GM23338 (cell line): ENCODE measurements at regions not wholly inside any gene's neighbourhood (a gene's known extent, or its start where the extent isn't known, plus 50 kb on each side); places are given as distances from the start of the nearest gene placed in this dataset.

ENCODE experiments used
- CREB1 ChIP-seq: fragments of 250-450 bp; sonication (Bioruptor Pico); IDR thresholded peaks from 2 replicates; pipeline ENCODE4 v1.5.0; 2020; ENCODE audit warnings: low read depth, mild to moderate bottlenecking, moderate library complexity
- CTCF ChIP-seq, 2 experiments: fragments of 200-600 bp in 1 of 2; sonication (generic) in 1 of 2; conservative IDR thresholded peaks; 2 replicates each; pipeline versions ENCODE4 v1.5.1 to v1.6.1; 2016 to 2017; ENCODE audit warnings: antibody characterized with exemption in 2 of 2, low read depth in 2 of 2, mild to moderate bottlenecking in 2 of 2, moderate library complexity in 1 of 2
- ETS1 ChIP-seq: IDR thresholded peaks from 2 replicates; pipeline ENCODE4 v1.6.1; 2016; ENCODE audit warnings: antibody characterized with exemption
- EZH2 ChIP-seq: fragments of 200-600 bp; sonication (generic); IDR thresholded peaks from one replicate; pipeline ENCODE4 v1.8.0; 2017; ENCODE audit warnings: antibody characterized with exemption, mild to moderate bottlenecking, low read depth; ENCODE audit not compliant: unreplicated experiment
- EZH2phosphoT487 ChIP-seq: fragments of 200-600 bp; sonication (generic); IDR thresholded peaks from one replicate; pipeline ENCODE4 v1.8.1; 2018; ENCODE audit warnings: antibody characterized with exemption; ENCODE audit not compliant: unreplicated experiment
- JUNB ChIP-seq: IDR thresholded peaks from one replicate; pipeline ENCODE4 v1.6.1; 2016; ENCODE audit warnings: antibody characterized with exemption; ENCODE audit not compliant: unreplicated experiment
- POLR2AphosphoS5 ChIP-seq: IDR thresholded peaks from 2 replicates; pipeline ENCODE4 v1.6.1; 2016; ENCODE audit warnings: antibody characterized with exemption, low read depth
- REST ChIP-seq: IDR thresholded peaks from one replicate; pipeline ENCODE4 v1.6.1; 2018; ENCODE audit warnings: antibody characterized with exemption; ENCODE audit not compliant: unreplicated experiment
- STAT1 ChIP-seq: IDR thresholded peaks from one replicate; pipeline ENCODE4 v1.6.1; 2016; ENCODE audit warnings: antibody characterized with exemption; ENCODE audit not compliant: unreplicated experiment
- ZNF114 ChIP-seq: fragments of 250-450 bp; sonication (Bioruptor Pico); IDR thresholded peaks from 2 replicates; pipeline ENCODE4 v1.5.0; 2020; ENCODE audit warnings: mild to moderate bottlenecking, moderate library complexity
- ZNF331 ChIP-seq: fragments of 250-450 bp; sonication (Bioruptor Pico); IDR thresholded peaks from 2 replicates; pipeline ENCODE4 v1.5.0; 2020; ENCODE audit warnings: low read depth, mild to moderate bottlenecking, moderate library complexity
- ZNF462 ChIP-seq: fragments of 250-450 bp; sonication (Bioruptor Pico); IDR thresholded peaks from 2 replicates; pipeline ENCODE4 v1.5.0; 2020; ENCODE audit warnings: mild to moderate bottlenecking, moderate library complexity

GRCh38 chr9:79952401-79952800 lies 380.6 kb downstream of the TLE4 start:
- TF ChIP-seq POLR2AphosphoS5, result no peak
- TF ChIP-seq CTCF (conservative IDR thresholded peaks at IDR 0.05; ENCODE audit: low read depth in 2 of 2), result no peak
- TF ChIP-seq CREB1, result no peak
- no peak for TF ChIP-seq EZH2phosphoT487
- no peak for TF ChIP-seq REST
- no peak for TF ChIP-seq EZH2
- no peak for TF ChIP-seq ZNF331 (CRISPR knock-in tag)
- TF ChIP-seq ETS1, result no peak
- no peak for TF ChIP-seq JUNB
- TF ChIP-seq STAT1, result no peak
- no peak for TF ChIP-seq ZNF462 (CRISPR knock-in tag)
- TF ChIP-seq ZNF114 (CRISPR knock-in tag), result no peak
